ENCODE measurements at regions not wholly inside any gene's neighbourhood (a gene's known extent, or its start where the extent isn't known, plus 50 kb on each side); places are given as distances from the start of the nearest gene placed in this dataset.

DNA sequence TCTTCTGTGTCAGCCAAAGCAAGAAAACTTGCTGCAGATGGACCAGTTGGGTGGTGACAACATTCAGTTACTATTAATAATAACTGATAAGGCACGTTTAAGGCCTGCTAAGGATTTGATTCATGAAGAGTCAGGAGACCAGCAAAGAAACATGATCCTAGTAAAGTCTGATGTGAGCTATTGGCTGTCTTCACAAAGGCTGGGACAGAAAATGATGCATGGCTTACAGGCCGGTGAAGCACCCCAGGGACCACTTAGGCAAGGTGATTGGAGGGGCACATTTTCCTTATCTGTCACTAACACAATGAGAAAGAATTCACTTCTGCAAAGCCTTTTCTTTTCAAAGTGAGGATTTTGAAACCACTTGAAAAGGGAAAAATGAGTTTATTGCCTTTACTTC, 65.4 kb upstream of the TRPC3 start:
- no peaks in the 10 kb centered on the region for H3K27me3 Mint-ChIP-seq (ENCODE audit: unreplicated experiment)
- intact Hi-C loops (cut with micrococcal nuclease; ENCODE audit: unreplicated experiment), result no loop called here
- CTCF ChIA-PET, result no interaction called here

DNA sequence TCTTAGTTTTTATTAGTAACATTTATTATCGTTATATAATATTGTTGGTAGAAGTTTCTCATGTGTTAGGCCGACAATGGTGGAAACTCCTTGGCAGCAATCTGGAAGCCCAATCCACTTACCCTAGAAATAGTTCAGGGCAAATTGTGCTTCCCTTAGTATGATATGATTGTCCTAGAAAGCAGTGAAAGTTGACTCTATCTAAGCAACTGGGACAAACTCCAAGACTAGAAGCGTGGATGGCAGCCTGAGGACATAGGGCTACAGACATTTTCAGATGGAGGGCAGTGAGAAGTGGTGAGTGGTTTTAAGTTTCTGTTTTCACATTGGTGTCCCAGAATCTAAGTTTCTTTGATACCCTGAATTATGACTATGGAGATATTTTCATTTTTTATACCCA, 63.3 kb upstream of the TRPC3 start:
- no TSS peak for BruUV-seq (replicated peaks)
- TF ChIP-seq, protein P1, sequence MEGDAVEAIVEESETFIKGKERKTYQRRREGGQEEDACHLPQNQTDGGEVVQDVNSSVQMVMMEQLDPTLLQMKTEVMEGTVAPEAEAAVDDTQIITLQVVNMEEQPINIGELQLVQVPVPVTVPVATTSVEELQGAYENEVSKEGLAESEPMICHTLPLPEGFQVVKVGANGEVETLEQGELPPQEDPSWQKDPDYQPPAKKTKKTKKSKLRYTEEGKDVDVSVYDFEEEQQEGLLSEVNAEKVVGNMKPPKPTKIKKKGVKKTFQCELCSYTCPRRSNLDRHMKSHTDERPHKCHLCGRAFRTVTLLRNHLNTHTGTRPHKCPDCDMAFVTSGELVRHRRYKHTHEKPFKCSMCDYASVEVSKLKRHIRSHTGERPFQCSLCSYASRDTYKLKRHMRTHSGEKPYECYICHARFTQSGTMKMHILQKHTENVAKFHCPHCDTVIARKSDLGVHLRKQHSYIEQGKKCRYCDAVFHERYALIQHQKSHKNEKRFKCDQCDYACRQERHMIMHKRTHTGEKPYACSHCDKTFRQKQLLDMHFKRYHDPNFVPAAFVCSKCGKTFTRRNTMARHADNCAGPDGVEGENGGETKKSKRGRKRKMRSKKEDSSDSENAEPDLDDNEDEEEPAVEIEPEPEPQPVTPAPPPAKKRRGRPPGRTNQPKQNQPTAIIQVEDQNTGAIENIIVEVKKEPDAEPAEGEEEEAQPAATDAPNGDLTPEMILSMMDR (IDR thresholded peaks at IDR 0.05; ENCODE audit: unreplicated experiment), result no peak
- no peaks in the 10 kb centered on the region for H3K36me3 Mint-ChIP-seq (ENCODE audit: insufficient read depth, unreplicated experiment)
- no peak for DNase-seq
- no peaks in the 10 kb centered on the region for H3K27me3 Mint-ChIP-seq (ENCODE audit: unreplicated experiment)
- no peak overlapping the region for H3K4me3 Mint-ChIP-seq (ENCODE audit: low read depth, unreplicated experiment)
- H3K9me3 Mint-ChIP-seq (ENCODE audit: low read depth, unreplicated experiment), result no peaks in the 10 kb centered on the region
- CTCF ChIA-PET, result no interaction called here
- H3K27ac Mint-ChIP-seq (ENCODE audit: unreplicated experiment), result no peak overlapping the region
- intact Hi-C loops (cut with micrococcal nuclease; ENCODE audit: unreplicated experiment), result no loop called here
- peaks cover 15% of the 10 kb centered on the region for H3K4me1 Mint-ChIP-seq (ENCODE audit: low read depth, unreplicated experiment)

More for the DNA sequence above, 65.4 kb upstream of the TRPC3 start:
- no peak overlapping the region for H3K27ac Mint-ChIP-seq (ENCODE audit: unreplicated experiment)
- no peaks in the 10 kb centered on the region for H3K4me1 Mint-ChIP-seq (ENCODE audit: low read depth, unreplicated experiment)
- DNase-seq, result no peak
- TF ChIP-seq, protein P1 (IDR thresholded peaks at IDR 0.05; ENCODE audit: unreplicated experiment), result no peak
- BruUV-seq (replicated peaks), result no TSS peak
- no peak overlapping the region for H3K4me3 Mint-ChIP-seq (ENCODE audit: low read depth, unreplicated experiment)
- no peaks in the 10 kb centered on the region for H3K9me3 Mint-ChIP-seq (ENCODE audit: low read depth, unreplicated experiment)
- no peaks in the 10 kb centered on the region for H3K36me3 Mint-ChIP-seq (ENCODE audit: insufficient read depth, unreplicated experiment)

DNA sequence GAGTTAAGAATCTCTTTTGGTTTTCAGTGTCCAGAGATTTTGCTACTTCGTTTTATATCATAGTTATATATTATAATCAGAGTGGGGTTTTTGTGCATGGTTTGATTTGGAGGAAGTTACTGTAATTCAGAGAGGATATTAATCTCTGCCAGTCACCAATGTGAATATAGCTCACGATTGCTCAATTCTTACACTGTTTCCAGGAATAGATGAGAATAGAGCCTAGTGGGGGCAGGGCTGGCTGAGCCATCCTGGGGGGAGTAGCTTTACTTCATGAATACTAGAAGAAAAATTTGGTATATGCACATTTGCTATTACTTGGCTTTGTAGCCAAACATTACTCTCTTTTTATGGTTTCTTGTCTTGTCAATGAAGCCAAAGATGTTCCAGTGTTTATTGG, 60.9 kb upstream of the TRPC3 start:
- Mint-ChIP-seq H3K9me3 (ENCODE audit: low read depth, unreplicated experiment) (no peaks in the 10 kb centered on the region), H3K4me3 (ENCODE audit: low read depth, unreplicated experiment) (no peak overlapping the region), H3K27me3 (ENCODE audit: unreplicated experiment) (no peaks in the 10 kb centered on the region), H3K4me1 (ENCODE audit: low read depth, unreplicated experiment) (peaks cover 18% of the 10 kb centered on the region), H3K27ac (ENCODE audit: unreplicated experiment) (no peak overlapping the region), H3K36me3 (ENCODE audit: insufficient read depth, unreplicated experiment) (no peaks in the 10 kb centered on the region)
- DNase-seq, result no peak
- intact Hi-C loops (cut with micrococcal nuclease; ENCODE audit: unreplicated experiment), result no loop called here
- TF ChIP-seq, protein P1 (IDR thresholded peaks at IDR 0.05; ENCODE audit: unreplicated experiment), result no peak
- CTCF ChIA-PET, result no interaction called here
- no TSS peak for BruUV-seq (replicated peaks)

DNA sequence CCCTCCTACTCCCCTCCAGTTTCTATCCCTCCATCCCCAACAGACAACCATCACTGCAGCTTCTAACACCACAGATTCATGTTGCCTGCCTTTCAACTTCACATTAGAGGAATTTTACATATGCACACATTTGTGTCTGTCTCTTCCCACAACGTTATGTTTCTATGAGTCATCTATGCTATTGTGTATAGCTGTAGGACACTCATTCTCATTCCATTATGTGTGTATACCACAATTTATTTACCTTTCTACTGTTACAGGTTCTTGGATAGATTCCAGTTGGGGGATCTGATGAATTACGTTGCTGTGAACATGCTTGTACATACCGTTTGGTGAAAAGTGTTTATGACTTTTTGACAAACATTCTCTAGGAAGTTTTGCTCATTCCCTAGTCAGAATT, 58.8 kb upstream of the TRPC3 start:
- intact Hi-C loops (cut with micrococcal nuclease; ENCODE audit: unreplicated experiment), result no loop called here
- no TSS peak for BruUV-seq (replicated peaks)
- TF ChIP-seq, protein P1 (IDR thresholded peaks at IDR 0.05; ENCODE audit: unreplicated experiment), result no peak
- no peak overlapping the region for H3K4me3 Mint-ChIP-seq (ENCODE audit: low read depth, unreplicated experiment)
- no peaks in the 10 kb centered on the region for H3K36me3 Mint-ChIP-seq (ENCODE audit: insufficient read depth, unreplicated experiment)
- CTCF ChIA-PET, result no interaction called here
- H3K9me3 Mint-ChIP-seq (ENCODE audit: low read depth, unreplicated experiment), result no peaks in the 10 kb centered on the region
- H3K4me1 Mint-ChIP-seq (ENCODE audit: low read depth, unreplicated experiment), result peaks cover 18% of the 10 kb centered on the region
- no peaks in the 10 kb centered on the region for H3K27me3 Mint-ChIP-seq (ENCODE audit: unreplicated experiment)
- DNase-seq, result no peak
- H3K27ac Mint-ChIP-seq (ENCODE audit: unreplicated experiment), result no peak overlapping the region

DNA sequence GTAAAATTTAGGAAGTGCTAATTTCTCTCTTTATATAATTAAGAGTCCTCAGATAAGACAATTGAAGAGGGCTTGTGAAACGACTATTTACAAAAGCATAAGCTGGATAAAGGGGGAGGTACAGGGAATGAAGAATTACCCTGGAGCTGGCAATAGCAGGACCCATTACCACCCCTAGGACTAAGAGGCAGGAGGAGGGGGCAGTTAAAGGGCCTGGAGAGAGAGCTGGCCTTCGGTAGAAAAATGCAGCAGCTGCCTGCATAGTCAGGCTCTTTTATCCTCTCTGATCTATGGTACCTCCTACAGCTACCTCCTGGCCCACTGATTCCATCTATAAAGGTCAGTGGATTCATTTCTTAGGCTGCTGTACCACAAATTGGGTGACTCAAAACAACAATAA, 57.7 kb upstream of the TRPC3 start:
- Mint-ChIP-seq H3K4me3 (ENCODE audit: low read depth, unreplicated experiment) (no peak overlapping the region), H3K27ac (ENCODE audit: unreplicated experiment) (no peak overlapping the region), H3K9me3 (ENCODE audit: low read depth, unreplicated experiment) (no peaks in the 10 kb centered on the region), H3K4me1 (ENCODE audit: low read depth, unreplicated experiment) (peaks cover 18% of the 10 kb centered on the region), H3K27me3 (ENCODE audit: unreplicated experiment) (no peaks in the 10 kb centered on the region), H3K36me3 (ENCODE audit: insufficient read depth, unreplicated experiment) (no peaks in the 10 kb centered on the region)
- CTCF ChIA-PET, result no interaction called here
- DNase-seq, result no peak
- BruUV-seq (replicated peaks), result no TSS peak
- TF ChIP-seq, protein P1 (IDR thresholded peaks at IDR 0.05; ENCODE audit: unreplicated experiment), result no peak
- intact Hi-C loops (cut with micrococcal nuclease; ENCODE audit: unreplicated experiment), result no loop called here

Measured in Calu3 (cell line).